ENCODE measurements at regions not wholly inside any gene's neighbourhood (a gene's known extent, or its start where the extent isn't known, plus 50 kb on each side); places are given as distances from the start of the nearest gene placed in this dataset.

DNA sequence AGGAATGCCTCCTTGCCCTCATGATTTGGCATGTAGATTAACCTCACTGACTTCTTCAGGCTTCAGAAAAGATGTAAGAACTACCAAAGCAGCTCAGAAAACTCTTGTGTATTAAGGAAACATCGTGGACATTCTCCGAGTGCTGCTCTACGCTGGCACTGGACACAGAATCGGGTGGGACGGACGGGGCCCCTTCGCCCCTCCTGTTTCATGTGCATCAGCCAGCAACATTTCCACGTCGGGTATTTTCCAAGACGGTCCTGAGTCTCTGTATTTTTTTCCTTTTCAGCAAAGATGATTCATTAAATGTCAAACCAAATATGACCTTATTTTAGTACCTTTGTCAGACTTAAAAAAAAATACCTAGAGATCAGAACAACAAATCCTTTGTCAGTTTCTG lies 583.6 kb downstream of the CCDC171 start:
- TF ChIP-seq, protein P1, sequence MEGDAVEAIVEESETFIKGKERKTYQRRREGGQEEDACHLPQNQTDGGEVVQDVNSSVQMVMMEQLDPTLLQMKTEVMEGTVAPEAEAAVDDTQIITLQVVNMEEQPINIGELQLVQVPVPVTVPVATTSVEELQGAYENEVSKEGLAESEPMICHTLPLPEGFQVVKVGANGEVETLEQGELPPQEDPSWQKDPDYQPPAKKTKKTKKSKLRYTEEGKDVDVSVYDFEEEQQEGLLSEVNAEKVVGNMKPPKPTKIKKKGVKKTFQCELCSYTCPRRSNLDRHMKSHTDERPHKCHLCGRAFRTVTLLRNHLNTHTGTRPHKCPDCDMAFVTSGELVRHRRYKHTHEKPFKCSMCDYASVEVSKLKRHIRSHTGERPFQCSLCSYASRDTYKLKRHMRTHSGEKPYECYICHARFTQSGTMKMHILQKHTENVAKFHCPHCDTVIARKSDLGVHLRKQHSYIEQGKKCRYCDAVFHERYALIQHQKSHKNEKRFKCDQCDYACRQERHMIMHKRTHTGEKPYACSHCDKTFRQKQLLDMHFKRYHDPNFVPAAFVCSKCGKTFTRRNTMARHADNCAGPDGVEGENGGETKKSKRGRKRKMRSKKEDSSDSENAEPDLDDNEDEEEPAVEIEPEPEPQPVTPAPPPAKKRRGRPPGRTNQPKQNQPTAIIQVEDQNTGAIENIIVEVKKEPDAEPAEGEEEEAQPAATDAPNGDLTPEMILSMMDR (conservative IDR thresholded peaks at IDR 0.05 in 1 of 2, IDR thresholded peaks at IDR 0.05 in 1 of 2; ENCODE audit: low read depth in 1 of 2, low read length in 2 of 2): no peak
- no peak for TF ChIP-seq EZH2 (IDR thresholded peaks at IDR 0.05; ENCODE audit: low read length, missing control alignments)

Data from fibroblast of lung (primary cell).